Liver (tissue), 2 donors: ENCODE measurements at regions not wholly inside any gene's neighbourhood (a gene's known extent, or its start where the extent isn't known, plus 50 kb on each side); places are given as distances from the start of the nearest gene placed in this dataset.

Source experiments
- TF ChIP-seq, protein P1 (sequence below): IDR thresholded peaks from 2 replicates; pipeline ENCODE4 v1.6.1; 2016; ENCODE audit warnings: antibody characterized with exemption
- TF ChIP-seq, protein P2 (sequence below): IDR thresholded peaks from 2 replicates; pipeline ENCODE4 v1.6.1; 2016; ENCODE audit warnings: antibody characterized with exemption, mild to moderate bottlenecking
- TF ChIP-seq, protein P3 (sequence below): fragments of 150-350 bp; IDR thresholded peaks from 2 replicates; pipeline ENCODE4 v1.5.1; 2017; ENCODE audit warnings: improper control_type of control experiment, low read depth, low read length; ENCODE audit not compliant: missing input control
- donor health status: healthy.

DNA sequence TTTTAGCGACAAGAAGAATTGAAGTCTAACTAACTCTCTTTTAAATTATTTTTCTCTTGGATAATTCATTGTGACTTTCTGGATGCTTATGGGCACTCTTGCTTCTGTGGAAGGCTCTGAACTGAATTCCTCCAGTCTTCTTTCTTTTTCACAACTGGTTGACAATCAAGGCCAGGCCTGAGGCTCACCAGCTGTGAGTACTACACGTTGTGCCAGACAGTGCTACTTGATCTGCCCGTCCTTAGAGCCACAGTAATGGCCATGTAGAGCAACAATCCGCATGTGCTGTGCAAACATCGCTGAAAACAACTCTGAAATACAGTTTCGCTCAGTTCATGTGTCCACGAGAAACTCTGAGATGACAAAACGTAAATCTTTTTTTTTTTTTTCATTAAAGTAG is 1336.3 kb upstream of the AGA start:
- TF ChIP-seq, protein P1, sequence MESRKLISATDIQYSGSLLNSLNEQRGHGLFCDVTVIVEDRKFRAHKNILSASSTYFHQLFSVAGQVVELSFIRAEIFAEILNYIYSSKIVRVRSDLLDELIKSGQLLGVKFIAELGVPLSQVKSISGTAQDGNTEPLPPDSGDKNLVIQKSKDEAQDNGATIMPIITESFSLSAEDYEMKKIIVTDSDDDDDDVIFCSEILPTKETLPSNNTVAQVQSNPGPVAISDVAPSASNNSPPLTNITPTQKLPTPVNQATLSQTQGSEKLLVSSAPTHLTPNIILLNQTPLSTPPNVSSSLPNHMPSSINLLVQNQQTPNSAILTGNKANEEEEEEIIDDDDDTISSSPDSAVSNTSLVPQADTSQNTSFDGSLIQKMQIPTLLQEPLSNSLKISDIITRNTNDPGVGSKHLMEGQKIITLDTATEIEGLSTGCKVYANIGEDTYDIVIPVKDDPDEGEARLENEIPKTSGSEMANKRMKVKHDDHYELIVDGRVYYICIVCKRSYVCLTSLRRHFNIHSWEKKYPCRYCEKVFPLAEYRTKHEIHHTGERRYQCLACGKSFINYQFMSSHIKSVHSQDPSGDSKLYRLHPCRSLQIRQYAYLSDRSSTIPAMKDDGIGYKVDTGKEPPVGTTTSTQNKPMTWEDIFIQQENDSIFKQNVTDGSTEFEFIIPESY, result no peak
- TF ChIP-seq, protein P2, sequence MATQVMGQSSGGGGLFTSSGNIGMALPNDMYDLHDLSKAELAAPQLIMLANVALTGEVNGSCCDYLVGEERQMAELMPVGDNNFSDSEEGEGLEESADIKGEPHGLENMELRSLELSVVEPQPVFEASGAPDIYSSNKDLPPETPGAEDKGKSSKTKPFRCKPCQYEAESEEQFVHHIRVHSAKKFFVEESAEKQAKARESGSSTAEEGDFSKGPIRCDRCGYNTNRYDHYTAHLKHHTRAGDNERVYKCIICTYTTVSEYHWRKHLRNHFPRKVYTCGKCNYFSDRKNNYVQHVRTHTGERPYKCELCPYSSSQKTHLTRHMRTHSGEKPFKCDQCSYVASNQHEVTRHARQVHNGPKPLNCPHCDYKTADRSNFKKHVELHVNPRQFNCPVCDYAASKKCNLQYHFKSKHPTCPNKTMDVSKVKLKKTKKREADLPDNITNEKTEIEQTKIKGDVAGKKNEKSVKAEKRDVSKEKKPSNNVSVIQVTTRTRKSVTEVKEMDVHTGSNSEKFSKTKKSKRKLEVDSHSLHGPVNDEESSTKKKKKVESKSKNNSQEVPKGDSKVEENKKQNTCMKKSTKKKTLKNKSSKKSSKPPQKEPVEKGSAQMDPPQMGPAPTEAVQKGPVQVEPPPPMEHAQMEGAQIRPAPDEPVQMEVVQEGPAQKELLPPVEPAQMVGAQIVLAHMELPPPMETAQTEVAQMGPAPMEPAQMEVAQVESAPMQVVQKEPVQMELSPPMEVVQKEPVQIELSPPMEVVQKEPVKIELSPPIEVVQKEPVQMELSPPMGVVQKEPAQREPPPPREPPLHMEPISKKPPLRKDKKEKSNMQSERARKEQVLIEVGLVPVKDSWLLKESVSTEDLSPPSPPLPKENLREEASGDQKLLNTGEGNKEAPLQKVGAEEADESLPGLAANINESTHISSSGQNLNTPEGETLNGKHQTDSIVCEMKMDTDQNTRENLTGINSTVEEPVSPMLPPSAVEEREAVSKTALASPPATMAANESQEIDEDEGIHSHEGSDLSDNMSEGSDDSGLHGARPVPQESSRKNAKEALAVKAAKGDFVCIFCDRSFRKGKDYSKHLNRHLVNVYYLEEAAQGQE, result no peak
- TF ChIP-seq, protein P3, sequence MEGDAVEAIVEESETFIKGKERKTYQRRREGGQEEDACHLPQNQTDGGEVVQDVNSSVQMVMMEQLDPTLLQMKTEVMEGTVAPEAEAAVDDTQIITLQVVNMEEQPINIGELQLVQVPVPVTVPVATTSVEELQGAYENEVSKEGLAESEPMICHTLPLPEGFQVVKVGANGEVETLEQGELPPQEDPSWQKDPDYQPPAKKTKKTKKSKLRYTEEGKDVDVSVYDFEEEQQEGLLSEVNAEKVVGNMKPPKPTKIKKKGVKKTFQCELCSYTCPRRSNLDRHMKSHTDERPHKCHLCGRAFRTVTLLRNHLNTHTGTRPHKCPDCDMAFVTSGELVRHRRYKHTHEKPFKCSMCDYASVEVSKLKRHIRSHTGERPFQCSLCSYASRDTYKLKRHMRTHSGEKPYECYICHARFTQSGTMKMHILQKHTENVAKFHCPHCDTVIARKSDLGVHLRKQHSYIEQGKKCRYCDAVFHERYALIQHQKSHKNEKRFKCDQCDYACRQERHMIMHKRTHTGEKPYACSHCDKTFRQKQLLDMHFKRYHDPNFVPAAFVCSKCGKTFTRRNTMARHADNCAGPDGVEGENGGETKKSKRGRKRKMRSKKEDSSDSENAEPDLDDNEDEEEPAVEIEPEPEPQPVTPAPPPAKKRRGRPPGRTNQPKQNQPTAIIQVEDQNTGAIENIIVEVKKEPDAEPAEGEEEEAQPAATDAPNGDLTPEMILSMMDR, result no peak
